ENCODE measurements at regions not wholly inside any gene's neighbourhood (a gene's known extent, or its start where the extent isn't known, plus 50 kb on each side); places are given as distances from the start of the nearest gene placed in this dataset.
"Not testable (repeated sequence)": the region's sequence is repeated elsewhere in the genome, so short reads cannot be mapped to it uniquely, and the experiment has no call there.

DNA sequence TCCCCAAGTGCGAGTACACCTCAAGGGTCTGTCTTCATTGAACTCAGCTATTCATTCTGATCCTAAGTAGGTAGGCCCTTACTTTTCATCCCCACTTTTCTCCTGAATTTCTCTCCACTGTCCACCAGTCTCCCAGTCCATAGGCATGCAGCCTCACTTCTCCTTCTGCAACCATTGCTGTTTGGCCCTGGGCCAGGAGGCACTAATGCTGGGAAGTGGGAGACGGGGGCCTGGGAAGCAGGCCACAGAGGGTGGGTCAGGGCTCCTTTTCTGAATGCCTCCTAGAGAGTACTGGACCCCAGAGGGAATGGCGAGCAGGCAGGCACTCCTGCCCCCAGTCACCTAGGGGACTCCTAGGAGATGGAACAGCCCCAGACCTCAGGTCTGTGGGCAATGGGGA, 203.5 kb upstream of the RPL34 start:
- no peak for ATAC-seq (ENCODE audit: low read depth in 2 of 2)
- H3K4me1 Mint-ChIP-seq: peaks cover 0 to 5% (median 2%) of the 10 kb centered on the region in 4 donors
- H3K4me1 ChIP-seq (ENCODE audit: control insufficient read depth, insufficient read depth, low read length, poor library complexity, severe bottlenecking): no peaks in the 10 kb centered on the region
- peaks cover 3% of the 10 kb centered on the region for H3K27me3 ChIP-seq (ENCODE audit: control insufficient read depth, insufficient read depth, low read length)
- peaks cover 6% of the 10 kb centered on the region for H3K27me3 Mint-ChIP-seq
- no peak overlapping the region for H3K27ac ChIP-seq (ENCODE audit: insufficient read depth, low read length, poor library complexity, severe bottlenecking)
- H3K36me3 ChIP-seq (ENCODE audit: control insufficient read depth, insufficient read depth, low read length): no peaks in the 10 kb centered on the region
- H3K9me3 Mint-ChIP-seq: peaks cover 0 to 4% (median 0%) of the 10 kb centered on the region in 7 donors
- no peak overlapping the region for H3K27ac Mint-ChIP-seq
- H3K36me3 Mint-ChIP-seq: no peaks in the 10 kb centered on the region
- H3K9me3 ChIP-seq (ENCODE audit: control insufficient read depth in 2 of 2, low read length in 2 of 2): no peaks in the 10 kb centered on the region
- DNase-seq: no peak
- H3K4me3 Mint-ChIP-seq: no peak overlapping the region
- no peak overlapping the region for H3K4me3 ChIP-seq (ENCODE audit: low read depth, low read length)

DNA sequence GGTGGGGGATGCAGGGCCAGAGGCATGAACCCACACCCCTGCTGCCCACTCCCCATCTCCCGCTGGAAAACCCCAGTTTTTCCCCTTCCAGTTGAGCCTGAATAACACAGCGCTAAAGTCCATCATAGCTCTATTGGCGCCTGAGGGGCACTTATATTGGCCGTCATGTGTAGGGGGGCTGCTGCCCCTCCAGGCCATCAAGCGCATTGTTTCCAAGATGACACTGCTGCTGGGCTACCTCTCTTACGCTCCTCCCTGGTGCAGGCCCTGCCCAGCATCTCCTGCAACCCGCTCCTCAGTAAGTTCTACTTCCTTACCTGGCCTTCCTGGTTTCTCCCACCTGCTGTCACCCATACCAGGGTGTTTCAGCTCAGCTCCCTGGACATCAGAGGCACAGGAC, 205.0 kb upstream of the RPL34 start:
- no peaks in the 10 kb centered on the region for H3K4me1 ChIP-seq (ENCODE audit: control insufficient read depth, insufficient read depth, low read length, poor library complexity, severe bottlenecking)
- DNase-seq (no peak), ATAC-seq (ENCODE audit: low read depth in 2 of 2) (no peak)
- no peaks in the 10 kb centered on the region for H3K36me3 ChIP-seq (ENCODE audit: control insufficient read depth, insufficient read depth, low read length)
- H3K27ac Mint-ChIP-seq: no peak overlapping the region
- no peak overlapping the region for H3K27ac ChIP-seq (ENCODE audit: insufficient read depth, low read length, poor library complexity, severe bottlenecking)
- peaks cover 12% of the 10 kb centered on the region for H3K27me3 Mint-ChIP-seq
- H3K4me3 Mint-ChIP-seq: no peak overlapping the region
- H3K9me3 ChIP-seq (ENCODE audit: control insufficient read depth in 2 of 2, low read length in 2 of 2): no peaks in the 10 kb centered on the region
- H3K4me3 ChIP-seq (ENCODE audit: low read depth, low read length): no peak overlapping the region
- H3K36me3 Mint-ChIP-seq: no peaks in the 10 kb centered on the region
- peaks cover 0 to 5% (median 2%) of the 10 kb centered on the region in 4 donors for H3K4me1 Mint-ChIP-seq
- H3K9me3 Mint-ChIP-seq: peaks cover 0 to 2% (median 0%) of the 10 kb centered on the region in 7 donors
- H3K27me3 ChIP-seq (ENCODE audit: control insufficient read depth, insufficient read depth, low read length): no peaks in the 10 kb centered on the region

DNA sequence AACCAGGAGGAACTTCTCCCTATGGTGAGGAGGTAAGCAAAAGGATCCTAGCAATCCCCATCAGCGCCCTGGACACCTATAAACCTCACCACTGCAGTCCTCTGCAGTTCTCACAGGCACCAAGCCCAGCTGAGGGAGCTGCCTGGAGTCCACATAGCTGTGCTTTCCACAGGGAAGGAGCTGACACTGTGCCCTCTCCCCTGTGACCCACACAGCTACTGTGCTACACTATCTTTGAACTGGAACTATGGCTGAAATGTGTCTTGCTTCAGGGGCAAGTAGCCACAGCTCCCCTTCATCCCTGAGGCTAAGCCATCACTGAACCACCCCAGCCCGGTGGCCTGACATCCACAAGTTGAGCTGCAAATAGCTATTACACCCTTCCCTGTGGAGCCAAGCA, 208.5 kb upstream of the RPL34 start:
- DNase-seq (no peak), ATAC-seq (ENCODE audit: low read depth in 2 of 2) (no peak)
- Histone ChIP-seq H3K4me3 (ENCODE audit: low read depth, low read length) (no peak overlapping the region), H3K27me3 (ENCODE audit: control insufficient read depth, insufficient read depth, low read length) (no peaks in the 10 kb centered on the region), H3K36me3 (ENCODE audit: control insufficient read depth, insufficient read depth, low read length) (no peaks in the 10 kb centered on the region), H3K4me1 (ENCODE audit: control insufficient read depth, insufficient read depth, low read length, poor library complexity, severe bottlenecking) (no peaks in the 10 kb centered on the region), H3K9me3 (ENCODE audit: control insufficient read depth in 2 of 2, low read length in 2 of 2) (no peaks in the 10 kb centered on the region), H3K27ac (ENCODE audit: insufficient read depth, low read length, poor library complexity, severe bottlenecking) (no peak overlapping the region)
- H3K36me3 Mint-ChIP-seq: no peaks in the 10 kb centered on the region
- no peak overlapping the region for H3K4me3 Mint-ChIP-seq
- H3K27me3 Mint-ChIP-seq: peaks cover 17% of the 10 kb centered on the region
- peaks cover 0 to 5% (median 0%) of the 10 kb centered on the region in 4 donors for H3K4me1 Mint-ChIP-seq
- H3K27ac Mint-ChIP-seq: no peak overlapping the region
- H3K9me3 Mint-ChIP-seq: peaks cover 0 to 5% (median 0%) of the 10 kb centered on the region in 7 donors

DNA sequence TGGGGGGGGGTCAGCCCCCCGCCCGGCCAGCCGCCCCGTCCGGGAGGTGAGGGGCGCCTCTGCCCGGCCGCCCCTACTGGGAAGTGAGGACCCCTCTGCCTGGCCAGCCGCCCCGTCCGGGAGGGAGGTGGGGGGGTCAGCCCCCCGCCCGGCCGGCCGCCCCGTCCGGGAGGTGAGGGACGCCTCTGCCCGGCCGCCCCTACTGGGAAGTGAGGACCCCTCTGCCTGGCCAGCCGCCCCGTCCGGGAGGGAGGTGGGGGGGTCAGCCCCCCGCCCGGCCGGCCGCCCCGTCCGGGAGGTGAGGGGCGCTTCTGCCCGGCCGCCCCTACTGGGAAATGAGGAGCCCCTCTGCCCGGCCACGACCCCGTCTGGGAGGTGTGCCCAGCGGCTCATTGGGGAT, 210.7 kb upstream of the RPL34 start:
- not testable (repeated sequence) for H3K36me3 ChIP-seq (ENCODE audit: control insufficient read depth, insufficient read depth, low read length); H3K4me1 ChIP-seq (ENCODE audit: control insufficient read depth, insufficient read depth, low read length, poor library complexity, severe bottlenecking); H3K27ac Mint-ChIP-seq; H3K27ac ChIP-seq (ENCODE audit: insufficient read depth, low read length, poor library complexity, severe bottlenecking); H3K4me3 ChIP-seq (ENCODE audit: low read depth, low read length); H3K4me1 Mint-ChIP-seq; ATAC-seq (ENCODE audit: low read depth in 2 of 2); H3K27me3 ChIP-seq (ENCODE audit: control insufficient read depth, insufficient read depth, low read length); H3K36me3 Mint-ChIP-seq; H3K4me3 Mint-ChIP-seq; H3K9me3 ChIP-seq (ENCODE audit: control insufficient read depth in 2 of 2, low read length in 2 of 2); DNase-seq
- peaks cover 0 to 16% (median 6%) of the 10 kb centered on the region in 7 donors for H3K9me3 Mint-ChIP-seq
- peaks cover 18% of the 10 kb centered on the region for H3K27me3 Mint-ChIP-seq

DNA sequence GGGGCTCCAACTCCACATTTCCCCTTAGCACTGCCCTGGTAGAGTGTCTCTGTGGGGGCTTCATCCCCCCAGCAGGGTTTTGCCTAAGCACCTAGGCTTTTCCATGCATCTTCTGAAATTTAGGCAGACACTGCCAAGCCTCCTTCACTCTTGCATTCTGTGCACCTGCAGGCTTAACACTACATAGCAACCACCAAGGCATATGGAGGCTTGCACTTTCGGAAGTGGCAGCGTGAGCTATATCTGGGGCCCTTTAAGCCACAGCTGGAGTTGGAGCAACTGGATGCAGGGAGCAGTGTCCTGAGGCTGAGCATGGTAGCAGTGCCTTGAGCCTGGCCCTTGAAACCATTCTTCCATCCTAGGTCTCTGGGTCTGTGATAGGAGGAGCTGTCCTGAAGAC, 214.8 kb upstream of the RPL34 start:
- H3K4me1 Mint-ChIP-seq: peaks cover 0 to 5% (median 0%) of the 10 kb centered on the region in 4 donors
- ATAC-seq (ENCODE audit: low read depth in 2 of 2): no peak

DNA sequence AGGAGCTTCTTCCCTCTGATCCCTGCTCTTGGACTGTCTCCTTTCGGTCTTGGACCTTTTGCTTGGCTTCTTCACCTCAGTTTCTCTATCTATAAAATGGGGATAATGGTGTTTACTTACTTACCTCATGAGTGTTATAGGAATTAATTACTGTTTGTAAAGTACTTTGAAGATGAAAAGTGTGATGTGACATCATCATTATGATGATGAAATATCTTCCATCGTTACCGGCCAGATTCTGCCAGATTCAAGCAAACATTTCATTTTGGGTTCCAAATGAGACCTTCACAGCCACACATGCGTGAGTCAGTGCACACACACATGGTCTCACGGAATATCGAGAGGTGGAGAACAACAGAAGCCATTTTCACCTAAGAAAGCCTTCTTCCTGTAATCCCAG, 220.1 kb upstream of the RPL34 start:
- no peak overlapping the region for H3K27ac ChIP-seq (ENCODE audit: insufficient read depth, low read length, poor library complexity, severe bottlenecking)
- peaks cover 5% of the 10 kb centered on the region for H3K27me3 Mint-ChIP-seq
- H3K4me1 ChIP-seq (ENCODE audit: control insufficient read depth, insufficient read depth, low read length, poor library complexity, severe bottlenecking): no peaks in the 10 kb centered on the region
- no peak for DNase-seq
- H3K36me3 Mint-ChIP-seq: peaks cover 3% of the 10 kb centered on the region
- no peak for ATAC-seq (ENCODE audit: low read depth in 2 of 2)
- H3K36me3 ChIP-seq (ENCODE audit: control insufficient read depth, insufficient read depth, low read length): no peaks in the 10 kb centered on the region
- H3K27ac Mint-ChIP-seq: no peak overlapping the region
- no peak overlapping the region for H3K4me3 ChIP-seq (ENCODE audit: low read depth, low read length)
- no peaks in the 10 kb centered on the region for H3K9me3 ChIP-seq (ENCODE audit: control insufficient read depth in 2 of 2, low read length in 2 of 2)
- peaks cover 0 to 3% (median 1%) of the 10 kb centered on the region in 7 donors for H3K9me3 Mint-ChIP-seq
- peaks cover 0 to under 1% (median 0%) of the 10 kb centered on the region in 4 donors for H3K4me1 Mint-ChIP-seq
- no peaks in the 10 kb centered on the region for H3K27me3 ChIP-seq (ENCODE audit: control insufficient read depth, insufficient read depth, low read length)
- H3K4me3 Mint-ChIP-seq: no peak overlapping the region

More for the DNA sequence above, 214.8 kb upstream of the RPL34 start:
- Histone ChIP-seq H3K9me3 (ENCODE audit: control insufficient read depth in 2 of 2, low read length in 2 of 2) (peaks cover 0 to 2% of the 10 kb centered on the region in 2 experiments), H3K27me3 (ENCODE audit: control insufficient read depth, insufficient read depth, low read length) (no peaks in the 10 kb centered on the region), H3K4me3 (ENCODE audit: low read depth, low read length) (no peak overlapping the region), H3K36me3 (ENCODE audit: control insufficient read depth, insufficient read depth, low read length) (no peaks in the 10 kb centered on the region), H3K27ac (ENCODE audit: insufficient read depth, low read length, poor library complexity, severe bottlenecking) (no peak overlapping the region), H3K4me1 (ENCODE audit: control insufficient read depth, insufficient read depth, low read length, poor library complexity, severe bottlenecking) (no peaks in the 10 kb centered on the region)
- Mint-ChIP-seq H3K27me3 (peaks cover 13% of the 10 kb centered on the region), H3K9me3 (peaks cover 0 to 19% (median 7%) of the 10 kb centered on the region in 7 donors), H3K4me3 (no peak overlapping the region), H3K27ac (no peak overlapping the region), H3K36me3 (no peaks in the 10 kb centered on the region)
- DNase-seq: no peak

DNA sequence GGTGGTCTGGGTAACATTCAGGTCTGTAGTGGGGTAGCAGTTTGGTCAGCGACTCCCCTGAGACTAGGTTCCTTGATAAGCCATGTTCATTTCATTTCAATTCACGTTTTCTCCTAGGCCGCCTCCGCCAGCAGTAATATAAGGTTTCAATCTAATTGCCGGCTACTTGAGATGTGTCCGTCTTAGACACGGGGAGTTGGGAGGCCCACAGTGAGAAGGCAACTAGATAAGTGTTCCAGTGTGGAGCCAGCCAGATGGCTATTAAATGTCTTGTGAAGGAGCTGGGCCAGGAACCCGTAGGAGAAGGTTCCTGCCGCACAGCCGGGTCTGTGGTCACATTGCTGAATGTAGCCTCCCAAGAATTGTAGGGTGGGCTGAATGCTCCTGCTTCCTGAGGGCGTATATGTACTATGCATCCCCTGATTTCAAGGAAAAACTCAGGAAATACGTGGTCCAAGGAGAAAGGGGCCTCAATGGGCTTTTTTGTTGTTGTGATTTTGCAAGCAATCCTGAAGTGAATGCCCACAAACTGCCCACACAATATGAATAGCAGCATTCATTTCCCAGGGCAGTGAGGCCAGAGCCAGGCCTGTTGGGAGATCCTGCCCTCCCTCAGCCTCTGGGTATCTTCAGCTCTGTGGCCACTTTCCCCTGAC, 220.6 kb upstream of the RPL34 start:
- no peak overlapping the region for H3K27ac ChIP-seq (ENCODE audit: insufficient read depth, low read length, poor library complexity, severe bottlenecking)
- Mint-ChIP-seq H3K4me3 (no peak overlapping the region), H3K36me3 (peaks cover 3% of the 10 kb centered on the region), H3K9me3 (peaks cover 0 to 3% (median 1%) of the 10 kb centered on the region in 7 donors), H3K27me3 (peaks cover 5% of the 10 kb centered on the region), H3K4me1 (peaks cover 0 to 2% (median 0%) of the 10 kb centered on the region in 4 donors), H3K27ac (no peak overlapping the region)
- H3K27me3 ChIP-seq (ENCODE audit: control insufficient read depth, insufficient read depth, low read length): no peaks in the 10 kb centered on the region
- ATAC-seq (ENCODE audit: low read depth in 2 of 2) (no peak), DNase-seq (no peak)
- no peaks in the 10 kb centered on the region for H3K4me1 ChIP-seq (ENCODE audit: control insufficient read depth, insufficient read depth, low read length, poor library complexity, severe bottlenecking)
- H3K36me3 ChIP-seq (ENCODE audit: control insufficient read depth, insufficient read depth, low read length): no peaks in the 10 kb centered on the region
- no peaks in the 10 kb centered on the region for H3K9me3 ChIP-seq (ENCODE audit: control insufficient read depth in 2 of 2, low read length in 2 of 2)
- H3K4me3 ChIP-seq (ENCODE audit: low read depth, low read length): no peak overlapping the region

DNA sequence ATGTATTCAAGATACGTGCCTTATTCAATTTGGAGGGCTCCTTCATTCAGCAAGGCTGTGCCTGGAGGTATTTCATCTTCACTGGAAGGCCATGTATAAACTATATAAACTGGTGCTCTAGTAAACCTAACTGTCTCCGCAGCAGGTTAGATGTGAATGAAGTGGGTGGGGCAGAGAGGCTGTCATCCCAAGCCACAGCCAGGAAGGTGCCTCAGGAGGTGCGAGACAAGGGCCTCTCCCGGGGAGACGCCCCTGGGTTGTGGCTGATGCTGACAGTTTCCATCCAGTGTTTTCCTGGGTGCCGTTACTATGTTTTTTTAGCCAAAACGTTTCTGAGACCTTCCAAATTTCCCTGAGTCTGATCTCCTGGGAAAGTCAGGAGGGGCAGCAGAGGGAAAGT, 221.5 kb upstream of the RPL34 start:
- Mint-ChIP-seq H3K4me3 (no peak overlapping the region), H3K9me3 (no peaks in the 10 kb centered on the region), H3K36me3 (peaks cover 3% of the 10 kb centered on the region), H3K4me1 (peaks cover 0 to 2% (median 0%) of the 10 kb centered on the region in 4 donors), H3K27ac (no peak overlapping the region), H3K27me3 (no peaks in the 10 kb centered on the region)
- no peaks in the 10 kb centered on the region for H3K36me3 ChIP-seq (ENCODE audit: control insufficient read depth, insufficient read depth, low read length)
- no peak overlapping the region for H3K4me3 ChIP-seq (ENCODE audit: low read depth, low read length)
- no peaks in the 10 kb centered on the region for H3K27me3 ChIP-seq (ENCODE audit: control insufficient read depth, insufficient read depth, low read length)
- no peaks in the 10 kb centered on the region for H3K4me1 ChIP-seq (ENCODE audit: control insufficient read depth, insufficient read depth, low read length, poor library complexity, severe bottlenecking)
- ATAC-seq (ENCODE audit: low read depth in 2 of 2) (no peak), DNase-seq (no peak)
- H3K27ac ChIP-seq (ENCODE audit: insufficient read depth, low read length, poor library complexity, severe bottlenecking): no peak overlapping the region
- H3K9me3 ChIP-seq (ENCODE audit: control insufficient read depth in 2 of 2, low read length in 2 of 2): no peaks in the 10 kb centered on the region
